PC-9 (cell line): ENCODE measurements at regions not wholly inside any gene's neighbourhood (a gene's known extent, or its start where the extent isn't known, plus 50 kb on each side); places are given as distances from the start of the nearest gene placed in this dataset.

ENCODE experiments used
- BruUV-seq: library from RNA; stranded (reverse); fragments of 400-500 nt; replicated peaks from 2 replicates; lab custom pipeline; 2021; lab: Mats Ljungman, UMichigan
- CTCF ChIA-PET: fragments of 300-600 bp; sonication (Branson Sonifier 250); formaldehyde crosslinking; loops from one replicate; lab custom pipeline; 2022; ENCODE audit warnings: antibody characterized with exemption; lab: Charles Lee
- POLR2A ChIA-PET: fragments of 300-600 bp; sonication (Branson Sonifier 250); formaldehyde crosslinking; loops from one replicate; lab custom pipeline; 2022; ENCODE audit warnings: antibody characterized with exemption; ENCODE audit not compliant: unreplicated experiment; lab: Charles Lee
- DNase-seq, 2 experiments: peaks; one replicate each; pipeline versions ENCODE4 v3.0.0 to v3.0.0-alpha.2; 2015 to 2022; ENCODE audit warnings: mixed read lengths in 1 of 2
- H2AFZ ChIP-seq: fragments of 200-600 bp; sonication (generic); 2 replicates; pipeline ENCODE4 v1.8.1; 2017; ENCODE audit warnings: antibody characterized with exemption
- H3F3A ChIP-seq: fragments of 200-600 bp; sonication (generic); 2 replicates; pipeline ENCODE4 v1.8.1; 2017; ENCODE audit warnings: antibody characterized with exemption, mild to moderate bottlenecking, low read depth; ENCODE audit not compliant: insufficient read depth
- H3K27ac ChIP-seq: fragments of 200-600 bp; sonication (generic); 2 replicates; pipeline ENCODE4 v1.6.1; 2016; ENCODE audit warnings: mixed run types
- H3K27me3 ChIP-seq: fragments of 200-600 bp; sonication (generic); 2 replicates; pipeline ENCODE4 v1.6.1; 2016; ENCODE audit warnings: low read depth, mixed run types; ENCODE audit not compliant: insufficient read depth
- H3K36me3 ChIP-seq: fragments of 200-600 bp; sonication (generic); 2 replicates; pipeline ENCODE4 v1.6.1; 2016; ENCODE audit warnings: low read depth, mixed run types
- H3K4me1 ChIP-seq: fragments of 200-600 bp; sonication (generic); replicated peaks from 2 replicates; pipeline ENCODE4 v1.6.1; 2016; ENCODE audit warnings: mixed run types; ENCODE audit not compliant: insufficient read depth
- H3K4me2 ChIP-seq: fragments of 200-600 bp; sonication (generic); 2 replicates; pipeline ENCODE4 v1.6.1; 2017; ENCODE audit warnings: mixed run types
- H3K4me3 ChIP-seq: fragments of 200-600 bp; sonication (generic); 2 replicates; pipeline ENCODE4 v1.6.1; 2016; ENCODE audit warnings: mixed run types
- H3K79me2 ChIP-seq: fragments of 200-600 bp; sonication (generic); 2 replicates; pipeline ENCODE4 v1.6.1; 2017; ENCODE audit warnings: low read depth, mixed run types
- H3K9me2 ChIP-seq: fragments of 200-600 bp; sonication (generic); 2 replicates; pipeline ENCODE4 v1.8.1; 2017; ENCODE audit warnings: mild to moderate bottlenecking; ENCODE audit not compliant: insufficient read depth
- H3K9me3 ChIP-seq: fragments of 200-600 bp; sonication (generic); 2 replicates; pipeline ENCODE4 v1.8.1; 2016; ENCODE audit warnings: low read depth; ENCODE audit not compliant: insufficient read depth
- H4K20me1 ChIP-seq: fragments of 200-600 bp; sonication (generic); 2 replicates; pipeline ENCODE4 v1.8.1; 2017; ENCODE audit not compliant: insufficient read depth
- EZH2 ChIP-seq: fragments of 200-600 bp; sonication (generic); IDR thresholded peaks from 2 replicates; pipeline ENCODE4 v1.8.0; 2017; ENCODE audit warnings: antibody characterized with exemption, low read depth
- intact Hi-C: fragments of 100-400 bp; cut with micrococcal nuclease; formaldehyde crosslinking; loops from one replicate; pipeline ENCODE4 v1.10.0; 2022; ENCODE audit not compliant: unreplicated experiment
- TF ChIP-seq, protein P1 (sequence below): fragments of 200-600 bp; sonication (generic); conservative IDR thresholded peaks from 2 replicates; pipeline ENCODE4 v1.6.1; 2017; ENCODE audit warnings: mixed run types, antibody characterized with exemption, mild to moderate bottlenecking, moderate library complexity

DNA sequence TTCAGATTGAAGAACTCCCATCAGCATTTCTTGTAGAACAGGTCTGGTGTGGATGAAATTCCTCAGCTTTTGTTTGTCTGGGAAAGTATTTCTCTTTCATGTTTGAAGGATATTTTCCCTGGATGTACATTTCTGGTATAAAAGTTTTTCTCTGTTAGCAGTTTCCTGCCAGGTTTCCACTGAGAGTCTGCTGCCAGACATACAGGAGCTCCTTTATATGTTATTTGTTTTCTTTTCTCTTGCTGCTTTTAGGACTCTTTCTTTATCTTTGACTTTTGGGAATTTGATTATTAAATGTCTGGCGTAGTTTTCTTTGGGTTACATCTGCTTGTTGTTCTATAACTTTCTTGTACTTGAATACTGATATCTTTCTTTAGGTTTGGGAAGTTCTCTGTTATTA is 486.5 kb downstream of the ARAP2 start:
- no peaks in the 10 kb centered on the region; the same call in 1 of the 2 replicates for H3K9me2 ChIP-seq
- intact Hi-C loops = no loop called here
- H3K9me3 ChIP-seq = no peaks in the 10 kb centered on the region
- CTCF ChIA-PET = no interaction called here
- no peak overlapping the region for H3K27ac ChIP-seq
- H3K27me3 ChIP-seq = no peaks in the 10 kb centered on the region
- no peak overlapping the region for H3K4me2 ChIP-seq
- H2AFZ ChIP-seq = no peak overlapping the region
- H3F3A ChIP-seq = no peaks in the 10 kb centered on the region
- H3K4me3 ChIP-seq = no peak overlapping the region
- POLR2A ChIA-PET = no interaction called here
- H4K20me1 ChIP-seq = no peaks in the 10 kb centered on the region
- no peaks in the 10 kb centered on the region for H3K36me3 ChIP-seq
- no peaks in the 10 kb centered on the region for H3K79me2 ChIP-seq
- no TSS peak for BruUV-seq
- no peaks in the 10 kb centered on the region for H3K4me1 ChIP-seq
- TF ChIP-seq, protein P1, sequence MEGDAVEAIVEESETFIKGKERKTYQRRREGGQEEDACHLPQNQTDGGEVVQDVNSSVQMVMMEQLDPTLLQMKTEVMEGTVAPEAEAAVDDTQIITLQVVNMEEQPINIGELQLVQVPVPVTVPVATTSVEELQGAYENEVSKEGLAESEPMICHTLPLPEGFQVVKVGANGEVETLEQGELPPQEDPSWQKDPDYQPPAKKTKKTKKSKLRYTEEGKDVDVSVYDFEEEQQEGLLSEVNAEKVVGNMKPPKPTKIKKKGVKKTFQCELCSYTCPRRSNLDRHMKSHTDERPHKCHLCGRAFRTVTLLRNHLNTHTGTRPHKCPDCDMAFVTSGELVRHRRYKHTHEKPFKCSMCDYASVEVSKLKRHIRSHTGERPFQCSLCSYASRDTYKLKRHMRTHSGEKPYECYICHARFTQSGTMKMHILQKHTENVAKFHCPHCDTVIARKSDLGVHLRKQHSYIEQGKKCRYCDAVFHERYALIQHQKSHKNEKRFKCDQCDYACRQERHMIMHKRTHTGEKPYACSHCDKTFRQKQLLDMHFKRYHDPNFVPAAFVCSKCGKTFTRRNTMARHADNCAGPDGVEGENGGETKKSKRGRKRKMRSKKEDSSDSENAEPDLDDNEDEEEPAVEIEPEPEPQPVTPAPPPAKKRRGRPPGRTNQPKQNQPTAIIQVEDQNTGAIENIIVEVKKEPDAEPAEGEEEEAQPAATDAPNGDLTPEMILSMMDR = no peak
- TF ChIP-seq EZH2 = no peak
- DNase-seq = no peak

DNA sequence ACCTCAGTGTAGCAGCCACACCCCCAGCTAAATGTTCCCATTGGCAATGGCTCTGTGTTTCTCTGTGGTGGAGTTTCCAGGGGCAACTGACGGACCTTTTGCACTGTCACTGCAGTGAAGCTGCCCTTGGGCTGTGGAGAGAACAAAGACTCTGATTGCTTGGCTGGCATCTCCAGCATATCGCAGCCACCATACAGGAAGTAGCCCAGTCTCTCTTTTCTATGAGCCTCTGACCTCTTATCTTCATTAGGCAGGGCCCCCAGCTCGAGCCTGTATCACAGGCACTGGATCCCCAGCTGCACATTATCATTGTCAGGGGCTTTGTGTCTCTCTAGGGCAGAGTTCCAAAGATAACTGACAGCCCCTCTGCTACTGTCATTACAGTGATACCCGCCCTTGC is 483.5 kb downstream of the ARAP2 start:
- TF ChIP-seq EZH2 = no peak
- TF ChIP-seq, protein P1 = no peak

DNA sequence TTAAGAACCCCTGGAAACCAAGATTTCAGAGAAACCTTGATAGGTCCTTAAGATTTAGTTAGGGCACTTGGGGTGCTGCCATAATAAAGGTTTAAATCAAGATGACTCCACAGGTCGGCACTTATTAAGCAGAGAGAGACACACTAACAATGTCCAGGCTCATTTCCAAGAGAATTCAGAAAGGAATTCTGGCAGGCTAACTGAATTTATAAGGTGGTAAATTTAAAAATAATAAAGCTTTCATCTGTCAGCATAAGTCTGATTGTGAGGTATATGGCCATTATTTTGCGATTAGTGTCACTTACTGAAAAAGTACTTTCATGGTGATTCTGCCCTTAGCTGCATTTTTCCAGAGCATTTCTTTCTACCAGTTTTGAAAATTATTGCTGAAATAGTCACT is 472.7 kb downstream of the ARAP2 start:
- no peak for TF ChIP-seq EZH2
- TF ChIP-seq, protein P1 = no peak
- Histone ChIP-seq H3K79me2 (no peaks in the 10 kb centered on the region), H3F3A (no peaks in the 10 kb centered on the region), H3K4me2 (no peak overlapping the region), H3K27ac (no peak overlapping the region), H3K4me3 (no peak overlapping the region), H3K9me2 (no peaks in the 10 kb centered on the region), H3K27me3 (no peaks in the 10 kb centered on the region), H3K36me3 (no peaks in the 10 kb centered on the region), H3K4me1 (no peaks in the 10 kb centered on the region), H4K20me1 (no peaks in the 10 kb centered on the region), H3K9me3 (no peaks in the 10 kb centered on the region), H2AFZ (no peak overlapping the region)
- ChIA-PET CTCF (no interaction called here), POLR2A (no interaction called here)
- intact Hi-C loops = no loop called here
- no peak for DNase-seq
- BruUV-seq = no TSS peak

More for the DNA sequence above, 483.5 kb downstream of the ARAP2 start:
- H3K4me3 ChIP-seq = no peak overlapping the region
- H4K20me1 ChIP-seq = no peaks in the 10 kb centered on the region
- CTCF ChIA-PET = no interaction called here
- H3K4me1 ChIP-seq = no peaks in the 10 kb centered on the region
- intact Hi-C loops = no loop called here
- no peak overlapping the region for H2AFZ ChIP-seq
- BruUV-seq = no TSS peak
- H3K9me2 ChIP-seq = no peaks in the 10 kb centered on the region; the same call in 1 of the 2 replicates
- POLR2A ChIA-PET = no interaction called here
- H3K4me2 ChIP-seq = no peak overlapping the region
- no peak overlapping the region for H3K27ac ChIP-seq
- H3K79me2 ChIP-seq = no peaks in the 10 kb centered on the region
- H3K36me3 ChIP-seq = no peaks in the 10 kb centered on the region
- no peaks in the 10 kb centered on the region for H3K9me3 ChIP-seq
- no peaks in the 10 kb centered on the region for H3F3A ChIP-seq
- no peaks in the 10 kb centered on the region for H3K27me3 ChIP-seq
- DNase-seq = no peak
